ENCODE measurements at regions not wholly inside any gene's neighbourhood (a gene's known extent, or its start where the extent isn't known, plus 50 kb on each side); places are given as distances from the start of the nearest gene placed in this dataset.
"Not testable (repeated sequence)": the region's sequence is repeated elsewhere in the genome, so short reads cannot be mapped to it uniquely, and the experiment has no call there.

DNA sequence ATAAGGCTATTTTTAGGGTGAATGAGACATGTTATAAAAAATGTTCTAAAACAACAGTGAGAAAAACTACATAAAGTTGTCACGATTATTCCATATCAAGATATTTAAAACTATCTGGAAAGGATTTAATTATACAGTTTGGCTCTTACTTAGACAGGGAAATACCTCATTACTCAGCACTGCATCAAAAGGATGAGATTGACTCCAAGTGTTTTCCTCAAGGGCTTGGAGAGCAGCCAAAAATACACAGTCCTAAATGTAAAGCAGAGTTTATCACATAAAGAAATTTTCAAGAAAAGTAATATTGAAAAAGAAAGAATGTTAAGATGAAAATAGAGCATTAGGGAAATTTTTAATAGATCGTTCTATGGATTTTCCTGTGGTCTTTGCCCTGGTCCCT is 285.5 kb upstream of the NETO1 start:
- no peaks in the 10 kb centered on the region for H3K9me3 Mint-ChIP-seq
- intact Hi-C loops (cut with micrococcal nuclease): no loop called here
- no peaks in the 10 kb centered on the region for H3K36me3 Mint-ChIP-seq (ENCODE audit: low read depth)
- H3K27me3 Mint-ChIP-seq: no peaks in the 10 kb centered on the region
- H3K4me1 Mint-ChIP-seq (ENCODE audit: low read depth): no peaks in the 10 kb centered on the region
- H3K27ac Mint-ChIP-seq: no peak overlapping the region
- H3K4me3 Mint-ChIP-seq: no peak overlapping the region

DNA sequence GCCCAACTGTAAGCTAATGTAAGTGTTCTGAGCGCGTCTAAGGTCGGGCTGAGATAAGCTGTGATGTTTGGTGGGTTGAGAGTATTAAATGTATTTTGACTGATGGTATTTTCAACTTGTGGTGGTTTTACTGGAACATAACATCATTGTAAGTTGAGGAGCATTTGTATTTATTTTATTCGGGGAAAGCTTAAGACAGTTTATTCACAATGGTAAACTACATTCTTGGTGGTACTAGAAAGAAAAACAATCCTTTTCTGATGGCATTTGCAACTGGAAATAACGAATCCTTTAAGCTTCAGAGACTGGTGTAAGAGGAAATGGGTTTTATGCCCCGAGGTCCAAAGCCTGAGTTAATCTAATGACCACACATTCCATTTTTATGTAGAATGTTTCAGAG is 283.3 kb upstream of the NETO1 start:
- Mint-ChIP-seq H3K27ac (no peak overlapping the region), H3K27me3 (no peaks in the 10 kb centered on the region), H3K36me3 (ENCODE audit: low read depth) (no peaks in the 10 kb centered on the region), H3K4me1 (ENCODE audit: low read depth) (no peaks in the 10 kb centered on the region), H3K9me3 (no peaks in the 10 kb centered on the region), H3K4me3 (no peak overlapping the region)
- intact Hi-C loops (cut with micrococcal nuclease): no loop called here

DNA sequence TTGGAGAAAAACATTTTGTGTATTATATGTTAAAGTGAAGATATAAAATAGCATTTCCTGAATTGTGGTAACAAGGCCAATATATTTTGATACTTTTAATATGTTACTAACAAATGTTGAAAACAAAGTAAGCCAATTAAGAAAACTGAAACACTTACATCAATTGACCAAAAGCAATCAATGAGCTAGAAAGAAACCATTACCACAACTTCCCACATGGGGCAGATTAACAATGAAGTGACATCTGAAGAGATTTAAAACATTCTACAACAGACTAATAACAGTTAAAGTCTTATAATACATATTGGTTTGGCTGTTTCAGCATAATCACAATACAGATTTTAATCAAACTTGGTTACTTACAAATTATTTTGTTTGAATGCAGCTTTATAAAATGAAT is 282.4 kb upstream of the NETO1 start:
- H3K4me3 Mint-ChIP-seq: no peak overlapping the region
- no peaks in the 10 kb centered on the region for H3K9me3 Mint-ChIP-seq
- no peaks in the 10 kb centered on the region for H3K27me3 Mint-ChIP-seq
- H3K36me3 Mint-ChIP-seq (ENCODE audit: low read depth): no peaks in the 10 kb centered on the region
- intact Hi-C loops (cut with micrococcal nuclease): no loop called here
- no peaks in the 10 kb centered on the region for H3K4me1 Mint-ChIP-seq (ENCODE audit: low read depth)
- no peak overlapping the region for H3K27ac Mint-ChIP-seq

DNA sequence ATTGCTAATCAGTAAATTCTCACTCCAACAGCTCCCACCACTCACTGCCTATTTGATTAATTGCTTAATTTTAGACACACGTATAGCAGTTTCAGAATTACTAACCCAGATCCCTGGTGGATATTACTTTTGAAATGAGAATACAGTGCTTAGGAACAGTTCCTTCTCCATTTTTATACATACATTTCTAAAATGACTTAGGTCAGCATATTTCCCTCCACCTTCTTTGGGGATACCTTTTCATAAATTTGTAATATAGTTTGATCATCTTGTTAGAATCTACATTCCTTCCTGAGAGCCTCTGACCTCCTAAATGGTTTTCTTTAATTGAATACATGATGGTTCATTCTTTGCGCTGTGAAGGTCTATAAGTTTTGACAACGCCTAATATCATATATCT is 279.8 kb upstream of the NETO1 start:
- no peaks in the 10 kb centered on the region for H3K9me3 Mint-ChIP-seq
- no peak overlapping the region for H3K4me3 Mint-ChIP-seq
- no peak overlapping the region for H3K27ac Mint-ChIP-seq
- no peaks in the 10 kb centered on the region for H3K36me3 Mint-ChIP-seq (ENCODE audit: low read depth)
- H3K27me3 Mint-ChIP-seq: no peaks in the 10 kb centered on the region
- H3K4me1 Mint-ChIP-seq (ENCODE audit: low read depth): no peaks in the 10 kb centered on the region
- intact Hi-C loops (cut with micrococcal nuclease): no loop called here

DNA sequence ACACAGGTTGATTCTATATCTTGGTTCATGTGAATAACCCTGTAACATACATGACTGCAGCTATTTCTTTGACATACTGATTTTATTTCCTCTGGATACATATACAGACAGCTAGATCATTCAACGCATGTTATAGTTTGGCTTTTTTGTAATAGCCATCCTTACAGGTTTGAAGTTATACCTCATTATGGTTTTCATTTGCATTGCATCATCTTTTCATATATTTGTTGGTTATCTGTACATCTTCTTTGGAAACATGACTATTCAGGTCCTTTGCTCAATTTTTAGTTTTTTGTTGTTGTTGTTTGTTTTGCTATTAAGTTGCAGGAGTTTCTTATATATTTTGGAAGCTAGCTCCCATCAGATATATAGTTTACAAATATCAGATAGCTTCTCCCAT is 276.2 kb upstream of the NETO1 start:
- Mint-ChIP-seq H3K4me1 (ENCODE audit: low read depth) (no peaks in the 10 kb centered on the region), H3K4me3 (no peak overlapping the region), H3K36me3 (ENCODE audit: low read depth) (no peaks in the 10 kb centered on the region), H3K27me3 (no peaks in the 10 kb centered on the region), H3K9me3 (no peaks in the 10 kb centered on the region), H3K27ac (no peak overlapping the region)
- intact Hi-C loops (cut with micrococcal nuclease): no loop called here

DNA sequence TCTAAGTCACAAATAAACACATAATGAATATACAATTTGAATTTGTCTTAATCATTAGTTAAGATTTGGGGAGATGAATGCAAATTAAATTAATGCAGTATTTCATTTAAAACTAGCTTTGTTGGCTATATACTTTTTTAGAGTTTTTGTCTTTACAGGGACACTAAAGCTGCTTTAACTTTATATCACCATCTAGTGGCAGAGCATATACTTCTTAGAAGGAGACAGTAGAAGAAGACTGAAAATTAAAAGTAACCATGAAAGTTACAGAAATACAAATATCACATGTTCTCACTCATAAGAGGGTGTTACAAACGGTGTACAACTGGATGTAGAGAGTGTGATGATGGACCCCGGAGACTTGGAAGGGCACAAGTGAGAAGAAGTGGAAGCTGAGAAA is 268.3 kb upstream of the NETO1 start:
- Mint-ChIP-seq H3K27me3 (no peaks in the 10 kb centered on the region), H3K36me3 (ENCODE audit: low read depth) (no peaks in the 10 kb centered on the region), H3K4me1 (ENCODE audit: low read depth) (no peaks in the 10 kb centered on the region), H3K9me3 (no peaks in the 10 kb centered on the region), H3K27ac (no peak overlapping the region), H3K4me3 (no peak overlapping the region)
- intact Hi-C loops (cut with micrococcal nuclease): no loop called here

DNA sequence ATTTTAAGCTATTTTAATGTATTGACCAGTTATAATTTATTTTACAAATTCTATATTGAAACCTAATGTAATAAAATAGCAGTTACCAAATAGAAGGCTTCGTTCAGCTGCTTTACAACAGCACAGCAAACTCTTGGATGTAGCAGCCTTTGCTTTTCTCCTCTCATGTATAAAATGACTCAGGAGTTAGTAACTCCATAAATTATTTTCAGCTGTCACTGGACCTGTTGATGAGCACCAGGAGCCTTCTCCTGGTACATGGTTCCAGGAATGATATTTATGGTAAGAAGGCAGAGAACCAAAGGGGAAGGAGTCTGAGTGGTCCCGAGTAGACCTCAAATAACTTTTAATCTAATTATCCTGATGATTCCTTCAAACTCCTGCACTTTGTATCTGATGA is 256.4 kb upstream of the NETO1 start:
- no peaks in the 10 kb centered on the region for H3K4me1 Mint-ChIP-seq (ENCODE audit: low read depth)
- no peaks in the 10 kb centered on the region for H3K27me3 Mint-ChIP-seq
- H3K36me3 Mint-ChIP-seq (ENCODE audit: low read depth): no peaks in the 10 kb centered on the region
- intact Hi-C loops (cut with micrococcal nuclease): no loop called here
- no peaks in the 10 kb centered on the region for H3K9me3 Mint-ChIP-seq
- no peak overlapping the region for H3K27ac Mint-ChIP-seq
- no peak overlapping the region for H3K4me3 Mint-ChIP-seq

DNA sequence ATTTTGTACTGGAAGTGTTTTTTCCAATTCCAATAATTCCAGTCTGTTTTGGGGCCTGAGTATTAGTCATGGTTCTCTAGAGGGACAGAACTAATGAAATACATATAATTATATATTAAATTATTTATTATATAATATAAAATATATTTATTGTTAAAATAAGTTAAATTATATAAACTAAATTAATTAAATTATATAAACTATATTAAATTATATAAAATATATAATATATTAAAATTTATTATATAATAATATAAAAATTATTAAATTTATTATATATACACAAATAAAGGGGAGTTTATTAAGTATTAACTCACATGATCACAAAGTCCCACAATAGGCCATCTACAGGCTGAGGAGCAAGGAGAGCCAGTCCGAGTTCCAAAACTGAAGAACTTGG is 253.4 kb upstream of the NETO1 start:
- H3K9me3 Mint-ChIP-seq: no peaks in the 10 kb centered on the region
- no peaks in the 10 kb centered on the region for H3K27me3 Mint-ChIP-seq
- H3K27ac Mint-ChIP-seq: no peak overlapping the region
- intact Hi-C loops (cut with micrococcal nuclease): no loop called here
- no peaks in the 10 kb centered on the region for H3K36me3 Mint-ChIP-seq (ENCODE audit: low read depth)
- H3K4me1 Mint-ChIP-seq (ENCODE audit: low read depth): no peaks in the 10 kb centered on the region
- no peak overlapping the region for H3K4me3 Mint-ChIP-seq

DNA sequence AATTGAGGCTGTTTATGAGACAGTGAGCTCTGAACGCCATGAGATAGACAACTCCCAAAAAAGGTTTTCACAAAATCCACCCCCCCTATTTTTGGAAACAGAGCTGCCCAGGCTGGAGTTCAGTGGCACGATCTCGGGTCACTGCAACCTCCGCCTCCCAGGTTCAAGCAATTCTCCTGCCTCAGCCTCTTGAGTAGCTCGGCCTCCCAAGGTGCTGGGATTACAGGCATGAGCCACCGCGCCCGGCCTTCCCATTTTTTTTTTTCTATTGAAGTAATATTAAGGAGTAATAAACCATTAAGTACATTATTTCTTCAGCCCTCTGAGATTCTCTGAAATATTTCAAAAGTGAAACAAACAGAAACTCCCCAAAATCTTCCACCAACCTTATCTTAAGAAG is 252.8 kb upstream of the NETO1 start:
- no peaks in the 10 kb centered on the region for H3K4me1 Mint-ChIP-seq (ENCODE audit: low read depth)
- H3K36me3 Mint-ChIP-seq (ENCODE audit: low read depth): no peaks in the 10 kb centered on the region
- H3K9me3 Mint-ChIP-seq: no peaks in the 10 kb centered on the region
- no peak overlapping the region for H3K27ac Mint-ChIP-seq
- intact Hi-C loops (cut with micrococcal nuclease): no loop called here
- no peak overlapping the region for H3K4me3 Mint-ChIP-seq
- H3K27me3 Mint-ChIP-seq: no peaks in the 10 kb centered on the region

DNA sequence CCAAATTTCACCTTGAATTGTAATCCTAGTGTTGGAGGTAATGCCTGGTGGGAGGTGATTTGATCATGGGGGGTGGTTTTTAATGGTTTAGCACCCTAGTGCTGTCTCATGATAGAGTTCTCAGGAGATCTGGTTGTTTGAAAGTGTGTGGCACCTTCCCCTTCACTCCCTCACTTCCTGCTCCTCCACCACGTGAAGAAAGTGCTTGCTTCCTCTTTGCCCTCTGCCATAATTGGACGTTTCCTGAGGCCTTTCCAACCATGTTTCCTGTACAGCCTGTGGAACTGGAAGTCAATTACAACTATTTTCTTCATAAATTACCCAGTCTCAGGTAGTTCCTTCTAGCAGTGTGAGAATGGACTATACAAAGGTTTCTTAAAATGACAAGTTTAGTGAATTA is 251.8 kb upstream of the NETO1 start:
- no peaks in the 10 kb centered on the region for H3K9me3 Mint-ChIP-seq
- H3K4me3 Mint-ChIP-seq: no peak overlapping the region
- H3K27ac Mint-ChIP-seq: no peak overlapping the region
- H3K27me3 Mint-ChIP-seq: no peaks in the 10 kb centered on the region
- intact Hi-C loops (cut with micrococcal nuclease): no loop called here
- no peaks in the 10 kb centered on the region for H3K4me1 Mint-ChIP-seq (ENCODE audit: low read depth)
- no peaks in the 10 kb centered on the region for H3K36me3 Mint-ChIP-seq (ENCODE audit: low read depth)

DNA sequence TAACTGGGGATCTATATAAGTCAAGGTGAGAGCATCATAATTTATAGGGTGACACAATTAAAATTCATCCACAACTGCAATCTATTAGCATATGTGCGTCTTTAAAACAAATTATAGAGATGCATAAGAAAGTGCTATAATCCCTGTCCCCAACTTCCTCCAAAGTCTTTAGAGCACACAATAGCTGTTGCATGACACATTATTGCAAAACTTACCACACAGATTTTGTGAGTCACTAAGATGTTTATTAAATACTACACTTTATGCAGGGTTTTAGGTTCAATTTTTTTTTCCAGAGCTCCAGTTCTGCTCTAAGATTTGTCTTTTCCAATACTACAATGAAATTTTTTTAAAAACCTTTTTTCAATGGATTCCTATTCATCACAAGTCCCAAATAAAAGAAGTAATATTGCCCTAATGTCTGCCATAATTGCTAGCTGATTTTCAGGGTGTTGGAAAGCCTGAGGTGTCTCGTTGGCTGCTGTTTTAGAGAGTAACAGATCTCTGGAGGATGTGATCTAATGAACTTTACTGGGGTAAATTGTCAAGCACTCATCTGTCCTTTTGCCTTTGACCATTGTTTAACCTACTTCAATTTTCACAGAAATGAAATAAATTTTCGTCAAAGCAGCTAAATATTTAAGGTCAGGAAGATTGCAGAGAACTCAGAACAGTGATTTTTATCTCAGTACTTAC is 250.5 kb upstream of the NETO1 start:
- Mint-ChIP-seq H3K4me1 (ENCODE audit: low read depth) (no peaks in the 10 kb centered on the region), H3K27ac (no peak overlapping the region), H3K36me3 (ENCODE audit: low read depth) (no peaks in the 10 kb centered on the region), H3K27me3 (no peaks in the 10 kb centered on the region), H3K4me3 (no peak overlapping the region), H3K9me3 (no peaks in the 10 kb centered on the region)
- intact Hi-C loops (cut with micrococcal nuclease): no loop called here

DNA sequence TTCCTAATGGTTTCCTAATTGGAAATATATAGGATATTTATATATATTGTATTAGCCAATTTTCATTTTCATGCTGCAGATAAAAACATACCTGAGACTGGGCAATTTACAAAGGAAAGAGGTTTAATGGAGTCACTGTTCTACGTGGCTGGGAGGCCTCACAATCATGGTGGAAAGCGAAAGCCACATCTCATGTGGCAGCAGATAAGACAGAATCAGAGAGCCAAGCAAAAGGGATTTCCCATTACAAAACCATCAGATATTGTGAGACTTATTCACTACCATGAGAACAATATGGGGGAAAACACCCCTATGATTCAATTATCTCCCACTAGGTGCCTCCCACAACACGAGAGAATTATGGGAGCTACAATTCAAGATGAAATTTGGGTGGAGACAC is 242.5 kb upstream of the NETO1 start:
- no peaks in the 10 kb centered on the region for H3K27me3 Mint-ChIP-seq
- H3K4me3 Mint-ChIP-seq: no peak overlapping the region
- no peaks in the 10 kb centered on the region for H3K4me1 Mint-ChIP-seq (ENCODE audit: low read depth)
- H3K36me3 Mint-ChIP-seq (ENCODE audit: low read depth): no peaks in the 10 kb centered on the region
- no peaks in the 10 kb centered on the region for H3K9me3 Mint-ChIP-seq
- H3K27ac Mint-ChIP-seq: no peak overlapping the region
- intact Hi-C loops (cut with micrococcal nuclease): no loop called here

DNA sequence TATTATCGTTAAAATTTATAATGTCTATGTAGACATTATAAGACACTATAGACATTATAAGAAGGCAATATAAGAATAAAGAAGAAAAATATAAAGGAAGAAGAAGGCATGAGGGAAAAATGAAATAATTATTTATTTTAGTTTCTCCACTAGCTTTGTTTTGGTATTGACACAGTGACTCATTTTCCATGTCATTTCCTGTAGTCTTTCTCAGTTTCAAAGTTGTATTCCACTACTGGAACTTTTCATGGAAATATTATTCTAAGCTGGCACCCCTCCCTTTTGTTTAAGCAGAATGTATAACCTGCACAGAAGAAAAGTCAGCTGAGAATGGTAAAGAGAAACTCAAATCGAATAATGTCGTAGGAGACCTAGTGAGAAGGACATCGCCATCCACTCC is 234.2 kb upstream of the NETO1 start:
- no peaks in the 10 kb centered on the region for H3K27me3 Mint-ChIP-seq
- H3K4me1 Mint-ChIP-seq (ENCODE audit: low read depth): no peaks in the 10 kb centered on the region
- intact Hi-C loops (cut with micrococcal nuclease): no loop called here
- no peak overlapping the region for H3K27ac Mint-ChIP-seq
- no peaks in the 10 kb centered on the region for H3K9me3 Mint-ChIP-seq
- no peak overlapping the region for H3K4me3 Mint-ChIP-seq
- H3K36me3 Mint-ChIP-seq (ENCODE audit: low read depth): no peaks in the 10 kb centered on the region

DNA sequence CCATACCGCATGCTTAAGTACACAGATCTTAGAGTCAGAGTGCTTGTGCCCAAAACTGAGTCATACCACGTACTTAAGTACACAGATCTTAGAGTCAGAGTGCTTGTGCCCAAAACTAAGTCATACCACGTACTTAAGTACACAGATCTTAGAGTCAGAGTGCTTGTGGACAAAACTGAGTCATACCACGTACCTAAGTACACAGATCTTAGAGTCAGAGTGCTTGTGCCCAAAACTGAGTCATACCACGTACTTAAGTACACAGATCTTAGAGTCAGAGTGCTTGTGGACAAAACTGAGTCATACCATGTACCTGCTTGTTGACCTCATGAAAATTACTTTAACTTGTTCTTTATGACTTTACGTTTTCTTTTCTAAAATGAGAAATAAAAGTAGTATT is 233.7 kb upstream of the NETO1 start:
- H3K27me3 Mint-ChIP-seq; intact Hi-C loops (cut with micrococcal nuclease); H3K4me1 Mint-ChIP-seq (ENCODE audit: low read depth); H3K9me3 Mint-ChIP-seq; H3K27ac Mint-ChIP-seq; H3K36me3 Mint-ChIP-seq (ENCODE audit: low read depth); H3K4me3 Mint-ChIP-seq: not testable (repeated sequence)

DNA sequence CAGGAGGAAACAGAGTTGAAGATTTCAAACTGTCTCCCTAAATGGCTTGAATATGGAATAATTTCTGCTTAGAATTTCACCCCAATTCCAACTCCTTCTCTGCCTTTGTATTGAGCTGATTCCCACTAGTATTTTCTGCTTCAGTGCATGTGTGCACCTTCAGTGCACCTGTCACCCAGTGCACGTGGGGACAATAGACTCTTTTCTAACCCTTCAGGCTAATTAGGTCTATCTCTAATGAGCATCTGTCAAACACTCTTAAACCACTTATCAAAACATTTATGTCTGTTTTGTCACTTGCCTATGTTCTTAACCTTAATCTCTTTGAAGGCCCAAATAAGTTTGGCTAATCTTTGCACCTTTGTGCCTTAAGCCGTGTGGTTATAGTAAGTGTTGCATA is 232.0 kb upstream of the NETO1 start:
- no peak overlapping the region for H3K27ac Mint-ChIP-seq
- no peak overlapping the region for H3K4me3 Mint-ChIP-seq
- no peaks in the 10 kb centered on the region for H3K9me3 Mint-ChIP-seq
- H3K27me3 Mint-ChIP-seq: no peaks in the 10 kb centered on the region
- no peaks in the 10 kb centered on the region for H3K36me3 Mint-ChIP-seq (ENCODE audit: low read depth)
- H3K4me1 Mint-ChIP-seq (ENCODE audit: low read depth): no peaks in the 10 kb centered on the region
- intact Hi-C loops (cut with micrococcal nuclease): no loop called here

Measured in dendritic cell treated with granulocyte-macrophage colony-stimulating factor and Interleukin-4, amounts not matched to agents 40 ng/mL and 50 ng/mL, for 4 days (primary cell).